ENCODE measurements at regions not wholly inside any gene's neighbourhood (a gene's known extent, or its start where the extent isn't known, plus 50 kb on each side); places are given as distances from the start of the nearest gene placed in this dataset.

- ATAC-seq = no peak
- WGBS, 2 donors (ENCODE audit: low coverage in 1 of 2) = 38 to 72% methylated on average over 3 to 4 of the region's 4 CpGs
Observed at GRCh38 chr9:99690573-99690972, 131.1 kb upstream of the NR4A3 start.

GRCh38 chr9:99693888-99694287 lies 127.8 kb upstream of the NR4A3 start:
- TF ChIP-seq POLR2AphosphoS5 (IDR thresholded peaks at IDR 0.05) (no peak), CTCF (IDR thresholded peaks at IDR 0.05) (no peak), POLR2A (IDR thresholded peaks at IDR 0.05) (no peak), EP300 (IDR thresholded peaks at IDR 0.05) (no peak)
- no peak for ATAC-seq
- no peak overlapping the region for H3K4me3 ChIP-seq
- H3K9me3 ChIP-seq = peaks cover 0 to 12% (median 0%) of the 10 kb centered on the region in 3 donors
- no peaks in the 10 kb centered on the region for H3K36me3 ChIP-seq
- no peak overlapping the region for H3K27ac ChIP-seq
- H3K27me3 ChIP-seq = no peaks in the 10 kb centered on the region
- no peaks in the 10 kb centered on the region for H3K4me1 ChIP-seq
- 64 to 67% methylated on average over 3 of the region's 3 CpGs for WGBS, 2 donors (ENCODE audit: low coverage in 1 of 2)

More at GRCh38 chr9:99690573-99690972, 131.1 kb upstream of the NR4A3 start:
- H3K9me3 ChIP-seq = no peaks in the 10 kb centered on the region
- TF ChIP-seq POLR2AphosphoS5 (IDR thresholded peaks at IDR 0.05) (no peak), EP300 (IDR thresholded peaks at IDR 0.05) (no peak), CTCF (IDR thresholded peaks at IDR 0.05) (no peak)
- H3K36me3 ChIP-seq = no peaks in the 10 kb centered on the region
- no peaks in the 10 kb centered on the region for H3K27me3 ChIP-seq
- H3K4me1 ChIP-seq = no peaks in the 10 kb centered on the region
- H3K4me3 ChIP-seq = no peak overlapping the region
- no peak overlapping the region for H3K27ac ChIP-seq

GRCh38 chr9:99694393-99694792 lies 127.3 kb upstream of the NR4A3 start:
- H3K27me3 ChIP-seq = no peaks in the 10 kb centered on the region
- no peaks in the 10 kb centered on the region for H3K36me3 ChIP-seq
- no peak overlapping the region for H3K4me3 ChIP-seq
- no peak for TF ChIP-seq EP300 (IDR thresholded peaks at IDR 0.05)
- no peak for TF ChIP-seq CTCF (IDR thresholded peaks at IDR 0.05)
- no peak for TF ChIP-seq POLR2AphosphoS5 (IDR thresholded peaks at IDR 0.05)
- TF ChIP-seq POLR2A (IDR thresholded peaks at IDR 0.05) = no peak
- H3K27ac ChIP-seq = no peak overlapping the region
- 77 to 100% methylated on average over 1 of the region's 1 CpG for WGBS, 2 donors (ENCODE audit: low coverage in 1 of 2)
- H3K4me1 ChIP-seq = no peaks in the 10 kb centered on the region
- H3K9me3 ChIP-seq = peaks cover 0 to 12% (median 0%) of the 10 kb centered on the region in 3 donors
- ATAC-seq = no peak

GRCh38 chr9:99699396-99699795 lies 122.3 kb upstream of the NR4A3 start:
- TF ChIP-seq EP300 (IDR thresholded peaks at IDR 0.05) (no peak), POLR2A (IDR thresholded peaks at IDR 0.05) (no peak), CTCF (IDR thresholded peaks at IDR 0.05) (no peak), POLR2AphosphoS5 (IDR thresholded peaks at IDR 0.05) (no peak)
- no peaks in the 10 kb centered on the region for H3K36me3 ChIP-seq
- H3K27me3 ChIP-seq = no peaks in the 10 kb centered on the region
- H3K27ac ChIP-seq = no peak overlapping the region
- peaks cover 0 to 12% (median 0%) of the 10 kb centered on the region in 3 donors for H3K9me3 ChIP-seq
- no peak for ATAC-seq
- no peak overlapping the region for H3K4me3 ChIP-seq
- no peaks in the 10 kb centered on the region for H3K4me1 ChIP-seq
- 81 to 93% methylated on average over 3 of the region's 3 CpGs for WGBS, 2 donors (ENCODE audit: low coverage in 1 of 2)

GRCh38 chr9:99712214-99712613 lies 109.5 kb upstream of the NR4A3 start:
- Histone ChIP-seq H3K4me3 (no peak overlapping the region), H3K27ac (no peak overlapping the region), H3K4me1 (no peaks in the 10 kb centered on the region), H3K27me3 (no peaks in the 10 kb centered on the region), H3K9me3 (no peaks in the 10 kb centered on the region), H3K36me3 (no peaks in the 10 kb centered on the region)
- ATAC-seq = no peak
- no peak for TF ChIP-seq EP300 (IDR thresholded peaks at IDR 0.05)
- TF ChIP-seq POLR2A (IDR thresholded peaks at IDR 0.05) = no peak
